Parathyroid adenoma (tissue), 2 donors: ENCODE measurements at regions not wholly inside any gene's neighbourhood (a gene's known extent, or its start where the extent isn't known, plus 50 kb on each side); places are given as distances from the start of the nearest gene placed in this dataset.

ENCODE experiments used
- H2AFZ ChIP-seq: fragments of 300-600 bp; sonication (generic); one replicate; pipeline ENCODE4 v1.7.0; 2017; ENCODE audit warnings: antibody characterized with exemption, mild to moderate bottlenecking
- H3K27ac ChIP-seq: fragments of 300-600 bp; sonication (generic); one replicate; pipeline ENCODE4 v1.7.0; 2017
- H3K27me3 ChIP-seq: fragments of 300-600 bp; sonication (generic); one replicate; pipeline ENCODE4 v1.7.0; 2017; ENCODE audit warnings: low read length; ENCODE audit not compliant: control insufficient read depth, insufficient read depth
- H3K36me3 ChIP-seq: fragments of 300-600 bp; sonication (generic); one replicate; pipeline ENCODE4 v1.7.0; 2017; ENCODE audit warnings: low read length; ENCODE audit not compliant: control insufficient read depth, insufficient read depth
- H3K4me1 ChIP-seq: fragments of 300-600 bp; sonication (generic); one replicate; pipeline ENCODE4 v1.7.0; 2017; ENCODE audit warnings: control low read depth
- H3K4me2 ChIP-seq: fragments of 300-600 bp; sonication (generic); one replicate; pipeline ENCODE4 v1.7.0; 2017; ENCODE audit warnings: low read length
- H3K4me3 ChIP-seq: fragments of 300-600 bp; sonication (generic); one replicate; pipeline ENCODE4 v1.7.0; 2017; ENCODE audit warnings: low read depth, low read length
- H3K79me2 ChIP-seq: fragments of 300-600 bp; sonication (generic); one replicate; pipeline ENCODE4 v1.7.0; 2017; ENCODE audit warnings: control low read depth
- H3K9ac ChIP-seq: fragments of 300-600 bp; sonication (generic); one replicate; pipeline ENCODE4 v1.7.0; 2017; ENCODE audit warnings: mild to moderate bottlenecking
- H3K9me3 ChIP-seq: fragments of 300-600 bp; sonication (generic); one replicate; pipeline ENCODE4 v1.7.0; 2017; ENCODE audit warnings: low read length; ENCODE audit not compliant: control insufficient read depth
- TF ChIP-seq, protein P1 (sequence below): fragments of 300-600 bp; sonication (generic); IDR thresholded peaks from one replicate; pipeline ENCODE4 v1.7.0; 2017; ENCODE audit warnings: antibody characterized with exemption, mild to moderate bottlenecking
- donor health status: primary hyperparathyroidism.

DNA sequence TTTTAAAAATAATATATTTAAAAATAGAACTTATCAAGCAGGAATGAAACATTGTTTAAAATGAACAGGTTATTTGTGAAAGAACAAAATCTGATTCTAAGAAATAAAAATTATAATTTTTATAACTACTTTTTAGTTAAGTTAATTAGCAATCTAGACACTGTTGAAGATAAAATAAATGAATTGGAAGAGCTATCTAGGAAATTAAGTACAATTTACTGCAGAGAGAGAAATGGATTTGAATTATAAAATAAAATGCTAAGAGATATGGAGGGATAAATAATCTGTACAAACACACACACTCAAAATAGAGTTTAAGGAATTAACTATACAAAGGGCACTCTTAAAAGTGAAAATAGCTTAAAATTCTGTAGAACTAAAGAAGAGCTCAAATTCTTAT, 1123.1 kb downstream of the PLA2G4A start:
- H3K4me2 ChIP-seq: no peak overlapping the region
- H3K27me3 ChIP-seq: no peaks in the 10 kb centered on the region
- H3K36me3 ChIP-seq: no peaks in the 10 kb centered on the region
- H2AFZ ChIP-seq: no peak overlapping the region
- H3K9ac ChIP-seq: no peak overlapping the region
- H3K9me3 ChIP-seq: no peaks in the 10 kb centered on the region
- H3K4me1 ChIP-seq: no peaks in the 10 kb centered on the region
- no peak overlapping the region for H3K27ac ChIP-seq
- TF ChIP-seq, protein P1, sequence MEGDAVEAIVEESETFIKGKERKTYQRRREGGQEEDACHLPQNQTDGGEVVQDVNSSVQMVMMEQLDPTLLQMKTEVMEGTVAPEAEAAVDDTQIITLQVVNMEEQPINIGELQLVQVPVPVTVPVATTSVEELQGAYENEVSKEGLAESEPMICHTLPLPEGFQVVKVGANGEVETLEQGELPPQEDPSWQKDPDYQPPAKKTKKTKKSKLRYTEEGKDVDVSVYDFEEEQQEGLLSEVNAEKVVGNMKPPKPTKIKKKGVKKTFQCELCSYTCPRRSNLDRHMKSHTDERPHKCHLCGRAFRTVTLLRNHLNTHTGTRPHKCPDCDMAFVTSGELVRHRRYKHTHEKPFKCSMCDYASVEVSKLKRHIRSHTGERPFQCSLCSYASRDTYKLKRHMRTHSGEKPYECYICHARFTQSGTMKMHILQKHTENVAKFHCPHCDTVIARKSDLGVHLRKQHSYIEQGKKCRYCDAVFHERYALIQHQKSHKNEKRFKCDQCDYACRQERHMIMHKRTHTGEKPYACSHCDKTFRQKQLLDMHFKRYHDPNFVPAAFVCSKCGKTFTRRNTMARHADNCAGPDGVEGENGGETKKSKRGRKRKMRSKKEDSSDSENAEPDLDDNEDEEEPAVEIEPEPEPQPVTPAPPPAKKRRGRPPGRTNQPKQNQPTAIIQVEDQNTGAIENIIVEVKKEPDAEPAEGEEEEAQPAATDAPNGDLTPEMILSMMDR: no peak
- H3K4me3 ChIP-seq: no peak overlapping the region
- H3K79me2 ChIP-seq: no peaks in the 10 kb centered on the region

GRCh38 chr1:187952446-187952845, 1123.7 kb downstream of the PLA2G4A start:
- Histone ChIP-seq H3K27ac (no peak overlapping the region), H3K27me3 (no peaks in the 10 kb centered on the region), H3K79me2 (no peaks in the 10 kb centered on the region), H3K9me3 (no peaks in the 10 kb centered on the region), H3K9ac (no peak overlapping the region), H2AFZ (no peak overlapping the region), H3K4me3 (no peak overlapping the region), H3K4me1 (no peaks in the 10 kb centered on the region), H3K4me2 (no peak overlapping the region), H3K36me3 (no peaks in the 10 kb centered on the region)
- TF ChIP-seq, protein P1: no peak

- Histone ChIP-seq H3K4me2 (no peak overlapping the region), H3K9me3 (no peaks in the 10 kb centered on the region), H3K4me1 (no peaks in the 10 kb centered on the region), H3K27me3 (no peaks in the 10 kb centered on the region), H3K79me2 (no peaks in the 10 kb centered on the region), H3K27ac (no peak overlapping the region), H3K4me3 (no peak overlapping the region), H3K36me3 (no peaks in the 10 kb centered on the region), H3K9ac (no peak overlapping the region), H2AFZ (no peak overlapping the region)
- TF ChIP-seq, protein P1: no peak
These were observed 1128.2 kb downstream of the PLA2G4A start for GRCh38 chr1:187956975-187957374.

DNA sequence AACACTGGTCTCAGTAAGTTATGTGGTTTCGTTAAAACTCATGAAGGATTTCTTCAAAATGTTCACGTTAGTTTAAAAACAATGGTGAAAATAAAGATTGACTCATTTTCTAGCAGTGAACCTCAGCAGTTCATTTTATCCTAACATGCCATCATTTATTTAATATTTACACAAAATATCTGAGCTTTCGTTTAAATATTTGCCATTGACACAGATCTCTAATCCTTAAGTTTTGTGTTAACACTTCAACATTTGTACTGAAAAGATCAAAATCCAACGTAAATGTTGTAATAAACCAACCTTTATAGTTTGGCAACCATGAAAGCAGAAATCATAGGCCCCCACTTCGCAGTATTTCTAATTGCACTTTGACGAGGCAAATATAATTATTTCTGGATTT, 1129.5 kb downstream of the PLA2G4A start:
- H3K9me3 ChIP-seq: no peaks in the 10 kb centered on the region
- H3K79me2 ChIP-seq: no peaks in the 10 kb centered on the region
- H3K27ac ChIP-seq: no peak overlapping the region
- H3K27me3 ChIP-seq: no peaks in the 10 kb centered on the region
- H3K36me3 ChIP-seq: no peaks in the 10 kb centered on the region
- no peak overlapping the region for H3K9ac ChIP-seq
- no peak overlapping the region for H3K4me3 ChIP-seq
- no peak overlapping the region for H2AFZ ChIP-seq
- TF ChIP-seq, protein P1: no peak
- no peaks in the 10 kb centered on the region for H3K4me1 ChIP-seq
- H3K4me2 ChIP-seq: no peak overlapping the region

DNA sequence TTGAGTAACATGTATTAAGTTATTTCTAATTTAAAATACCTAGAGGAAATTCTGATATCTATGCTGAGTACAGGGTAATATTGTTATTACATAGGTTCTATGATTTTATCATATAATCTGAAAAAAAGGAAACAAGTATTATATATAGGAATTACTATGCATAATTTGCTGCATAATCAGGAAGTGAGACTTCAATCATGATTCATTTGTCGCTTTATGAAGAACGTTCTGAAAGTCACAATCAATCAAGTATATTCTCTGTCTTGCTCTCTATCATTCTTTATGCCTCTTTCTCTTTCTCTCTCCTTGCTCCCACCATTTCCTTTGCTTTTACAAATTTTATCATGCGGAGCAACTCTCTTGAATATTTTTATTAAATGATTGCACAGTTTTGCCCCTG, 1130.3 kb downstream of the PLA2G4A start:
- Histone ChIP-seq H3K9ac (no peak overlapping the region), H2AFZ (no peak overlapping the region), H3K9me3 (no peaks in the 10 kb centered on the region), H3K27me3 (no peaks in the 10 kb centered on the region), H3K79me2 (no peaks in the 10 kb centered on the region), H3K4me2 (no peak overlapping the region), H3K36me3 (no peaks in the 10 kb centered on the region), H3K4me3 (no peak overlapping the region), H3K4me1 (no peaks in the 10 kb centered on the region), H3K27ac (no peak overlapping the region)
- TF ChIP-seq, protein P1: no peak
